ENCODE measurements at regions not wholly inside any gene's neighbourhood (a gene's known extent, or its start where the extent isn't known, plus 50 kb on each side); places are given as distances from the start of the nearest gene placed in this dataset.
"Not testable (repeated sequence)": the region's sequence is repeated elsewhere in the genome, so short reads cannot be mapped to it uniquely, and the experiment has no call there.

- no peak for DNase-seq (ENCODE audit: low read depth)
Observed at GRCh38 chr20:41784209-41784958, 166.2 kb upstream of the CHD6 start.

- no peak for DNase-seq (ENCODE audit: low read depth)
Observed at GRCh38 chr20:41783423-41784208, 165.4 kb upstream of the CHD6 start.

- DNase-seq (ENCODE audit: low read depth) = no peak
Observed at GRCh38 chr20:41782730-41783406, 164.7 kb upstream of the CHD6 start.

GRCh38 chr20:41782255-41782654, 164.1 kb upstream of the CHD6 start:
- no peak for DNase-seq (ENCODE audit: low read depth)

- DNase-seq (ENCODE audit: low read depth) = no peak
Observed at GRCh38 chr20:41776421-41776820, 158.2 kb upstream of the CHD6 start.

GRCh38 chr20:41774291-41774690, 156.1 kb upstream of the CHD6 start:
- no peak for DNase-seq (ENCODE audit: low read depth)

GRCh38 chr20:41770965-41771364, 152.8 kb upstream of the CHD6 start:
- DNase-seq (ENCODE audit: low read depth) = no peak

- no peak for DNase-seq (ENCODE audit: low read depth)
Observed at GRCh38 chr20:41770427-41770826, 152.2 kb upstream of the CHD6 start.

GRCh38 chr20:41769592-41770018, 151.4 kb upstream of the CHD6 start:
- no peak for DNase-seq (ENCODE audit: low read depth)

- no peak for DNase-seq (ENCODE audit: low read depth)
Observed at GRCh38 chr20:41750137-41750536, 132.0 kb upstream of the CHD6 start.

GRCh38 chr20:41748756-41749582, 130.8 kb upstream of the CHD6 start:
- DNase-seq (ENCODE audit: low read depth) = no peak

GRCh38 chr20:41748051-41748450, 129.9 kb upstream of the CHD6 start:
- no peak for DNase-seq (ENCODE audit: low read depth)

- no peak for DNase-seq (ENCODE audit: low read depth)
Observed at GRCh38 chr20:41747226-41747625, 129.0 kb upstream of the CHD6 start.

- no peak for DNase-seq (ENCODE audit: low read depth)
Observed at GRCh38 chr20:41746635-41747034, 128.5 kb upstream of the CHD6 start.

GRCh38 chr20:41738604-41739206, 120.5 kb upstream of the CHD6 start:
- no peak for DNase-seq (ENCODE audit: low read depth)

- no peak for DNase-seq (ENCODE audit: low read depth)
Observed at GRCh38 chr20:41735949-41736348, 117.8 kb upstream of the CHD6 start.

- no peak for DNase-seq (ENCODE audit: low read depth)
Observed at GRCh38 chr20:41734506-41734945, 116.3 kb upstream of the CHD6 start.

GRCh38 chr20:41733151-41733550, 115.0 kb upstream of the CHD6 start:
- DNase-seq (ENCODE audit: low read depth) = no peak

GRCh38 chr20:41731198-41731597, 113.0 kb upstream of the CHD6 start:
- not testable (repeated sequence) for DNase-seq (ENCODE audit: low read depth)

GRCh38 chr20:41727681-41728080, 109.5 kb upstream of the CHD6 start:
- DNase-seq (ENCODE audit: low read depth) = not testable (repeated sequence)

- DNase-seq (ENCODE audit: low read depth) = no peak
Observed at GRCh38 chr20:41726727-41727126, 108.5 kb upstream of the CHD6 start.
